HFFc6 (cell line): ENCODE measurements at regions not wholly inside any gene's neighbourhood (a gene's known extent, or its start where the extent isn't known, plus 50 kb on each side); places are given as distances from the start of the nearest gene placed in this dataset.

Experiments
- DNase-seq: peaks from one replicate; pipeline ENCODE4 v3.0.0-alpha.2; 2018
- H3K27ac Mint-ChIP-seq: 2 replicates; pipeline ENCODE4 v1.8.0; 2020; ENCODE audit warnings: mild to moderate bottlenecking, mixed read lengths
- H3K27me3 Mint-ChIP-seq: 2 replicates; pipeline ENCODE4 v1.8.0; 2021; ENCODE audit warnings: mild to moderate bottlenecking, moderate library complexity, mixed read lengths; ENCODE audit not compliant: insufficient read depth
- H3K36me3 Mint-ChIP-seq: 2 replicates; pipeline ENCODE4 v1.8.0; 2021; ENCODE audit warnings: low read depth, mixed read lengths
- H3K4me1 Mint-ChIP-seq: 2 replicates; pipeline ENCODE4 v1.8.0; 2020; ENCODE audit warnings: low read depth, mixed read lengths
- H3K4me3 Mint-ChIP-seq: 2 replicates; pipeline ENCODE4 v1.8.0; 2020; ENCODE audit warnings: mild to moderate bottlenecking, moderate library complexity, mixed read lengths
- H3K9me3 Mint-ChIP-seq: 2 replicates; pipeline ENCODE4 v1.8.0; 2020; ENCODE audit warnings: mild to moderate bottlenecking, mixed read lengths
- TF ChIP-seq, protein P1 (sequence below): fragments of 200-600 bp; sonication (generic); IDR thresholded peaks from 2 replicates; pipeline ENCODE4 v1.5.0; 2021; ENCODE audit warnings: antibody characterized with exemption, mild to moderate bottlenecking

DNA sequence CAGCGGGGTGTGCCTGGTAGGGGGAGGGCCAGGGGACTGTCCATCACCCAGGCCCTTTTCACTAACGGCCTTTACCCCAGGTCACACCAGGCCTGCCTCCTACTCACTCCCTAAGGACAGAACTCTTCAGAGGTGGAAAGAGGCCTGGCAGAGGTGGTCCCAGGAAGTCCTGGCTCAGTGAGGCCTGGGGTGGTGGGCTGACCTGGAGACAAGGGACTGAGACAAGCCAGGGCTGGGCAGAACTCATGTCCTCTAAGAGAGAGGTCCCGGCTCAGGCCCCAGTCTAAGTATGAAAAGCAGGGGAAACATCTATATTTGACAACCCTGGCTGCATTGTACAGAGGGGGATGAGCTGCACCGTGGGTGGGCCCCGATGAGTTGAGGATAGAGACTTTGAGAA is 65.9 kb upstream of the TEX51 start:
- H3K27ac Mint-ChIP-seq = no peak overlapping the region
- TF ChIP-seq, protein P1, sequence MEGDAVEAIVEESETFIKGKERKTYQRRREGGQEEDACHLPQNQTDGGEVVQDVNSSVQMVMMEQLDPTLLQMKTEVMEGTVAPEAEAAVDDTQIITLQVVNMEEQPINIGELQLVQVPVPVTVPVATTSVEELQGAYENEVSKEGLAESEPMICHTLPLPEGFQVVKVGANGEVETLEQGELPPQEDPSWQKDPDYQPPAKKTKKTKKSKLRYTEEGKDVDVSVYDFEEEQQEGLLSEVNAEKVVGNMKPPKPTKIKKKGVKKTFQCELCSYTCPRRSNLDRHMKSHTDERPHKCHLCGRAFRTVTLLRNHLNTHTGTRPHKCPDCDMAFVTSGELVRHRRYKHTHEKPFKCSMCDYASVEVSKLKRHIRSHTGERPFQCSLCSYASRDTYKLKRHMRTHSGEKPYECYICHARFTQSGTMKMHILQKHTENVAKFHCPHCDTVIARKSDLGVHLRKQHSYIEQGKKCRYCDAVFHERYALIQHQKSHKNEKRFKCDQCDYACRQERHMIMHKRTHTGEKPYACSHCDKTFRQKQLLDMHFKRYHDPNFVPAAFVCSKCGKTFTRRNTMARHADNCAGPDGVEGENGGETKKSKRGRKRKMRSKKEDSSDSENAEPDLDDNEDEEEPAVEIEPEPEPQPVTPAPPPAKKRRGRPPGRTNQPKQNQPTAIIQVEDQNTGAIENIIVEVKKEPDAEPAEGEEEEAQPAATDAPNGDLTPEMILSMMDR = no peak
- no peak overlapping the region for H3K4me3 Mint-ChIP-seq
- no peaks in the 10 kb centered on the region for H3K36me3 Mint-ChIP-seq
- no peaks in the 10 kb centered on the region for H3K4me1 Mint-ChIP-seq
- H3K9me3 Mint-ChIP-seq = no peaks in the 10 kb centered on the region
- peaks cover 6% of the 10 kb centered on the region; the same call in 1 of the 2 replicates for H3K27me3 Mint-ChIP-seq
- DNase-seq = no peak

DNA sequence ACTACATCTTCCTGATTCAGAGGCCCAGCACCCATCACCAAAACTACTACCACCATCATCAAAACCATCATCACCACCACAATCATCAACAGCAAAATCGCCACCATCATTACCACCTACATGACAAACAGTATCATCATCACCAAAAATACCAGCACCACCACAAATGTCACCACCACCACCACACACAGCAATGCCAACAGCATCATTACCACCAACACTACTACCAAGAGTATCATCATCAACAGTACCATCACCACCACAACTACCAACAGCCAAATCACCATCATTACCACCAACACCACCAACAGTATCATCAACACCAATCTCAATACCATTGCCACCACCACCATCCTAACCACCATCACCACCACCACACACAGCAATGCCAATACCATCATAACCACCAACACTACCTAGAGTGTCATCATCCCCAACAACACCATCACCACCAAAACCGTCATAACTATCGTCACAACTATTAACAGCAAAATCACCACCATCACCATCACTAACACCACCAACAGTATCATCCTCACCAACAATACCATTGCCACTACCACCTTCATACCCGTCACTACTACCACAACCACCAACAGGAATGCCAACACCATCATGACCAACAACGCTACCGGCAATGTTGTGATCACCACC is 64.6 kb upstream of the TEX51 start:
- no peak for DNase-seq
- no peak overlapping the region for H3K4me3 Mint-ChIP-seq
- H3K9me3 Mint-ChIP-seq = no peaks in the 10 kb centered on the region
- H3K27me3 Mint-ChIP-seq = peaks cover 6% of the 10 kb centered on the region; the same call in 1 of the 2 replicates
- no peaks in the 10 kb centered on the region for H3K4me1 Mint-ChIP-seq
- H3K27ac Mint-ChIP-seq = no peak overlapping the region
- TF ChIP-seq, protein P1 = no peak
- H3K36me3 Mint-ChIP-seq = no peaks in the 10 kb centered on the region

DNA sequence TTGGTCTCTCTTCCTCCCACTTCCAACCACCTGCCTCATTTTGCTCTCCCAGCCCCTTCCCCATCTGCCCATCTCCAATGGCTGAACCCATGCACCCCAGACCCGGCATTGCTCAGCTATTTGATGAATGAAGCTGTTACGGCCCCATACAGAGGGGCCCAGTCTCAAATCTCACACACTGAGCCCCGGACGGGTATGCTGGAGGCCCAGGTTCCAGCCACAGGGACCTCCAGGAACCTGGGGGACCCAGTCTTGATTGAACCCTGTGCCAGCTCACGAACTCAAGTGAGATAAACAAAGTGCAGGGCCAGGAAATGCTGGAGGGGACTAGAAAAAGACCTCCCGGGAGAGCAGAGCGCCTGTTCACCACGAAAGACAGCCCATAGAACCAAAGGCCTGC is 63.4 kb upstream of the TEX51 start:
- Mint-ChIP-seq H3K9me3 (no peaks in the 10 kb centered on the region), H3K27ac (no peak overlapping the region)
- TF ChIP-seq, protein P1 = no peak

DNA sequence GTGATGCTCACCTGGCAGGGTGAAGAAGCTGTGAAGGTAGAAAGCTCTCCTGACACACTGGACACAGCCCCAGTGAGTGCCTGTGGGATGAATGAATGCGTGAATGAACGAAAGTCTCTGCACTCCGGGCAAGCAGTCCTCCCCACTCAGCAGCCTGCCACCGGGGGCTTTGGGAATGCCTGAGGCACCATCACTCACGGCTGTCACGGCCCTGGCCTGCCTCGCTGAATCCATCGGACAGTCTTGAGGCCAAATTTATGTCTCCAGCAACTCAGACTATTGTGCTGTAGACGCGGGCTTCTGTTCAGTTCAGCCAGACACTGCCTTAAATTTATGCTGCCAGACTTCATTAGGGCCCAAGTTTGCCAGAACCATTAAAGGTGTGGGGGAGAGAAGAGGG is 62.9 kb upstream of the TEX51 start:
- H3K27me3 Mint-ChIP-seq = peaks cover 4% of the 10 kb centered on the region; the same call in 1 of the 2 replicates
- H3K4me3 Mint-ChIP-seq = no peak overlapping the region
- H3K27ac Mint-ChIP-seq = no peak overlapping the region
- DNase-seq = no peak
- no peaks in the 10 kb centered on the region for H3K9me3 Mint-ChIP-seq
- TF ChIP-seq, protein P1 = no peak
- H3K4me1 Mint-ChIP-seq = no peaks in the 10 kb centered on the region
- no peaks in the 10 kb centered on the region for H3K36me3 Mint-ChIP-seq

More for the DNA sequence above, 63.4 kb upstream of the TEX51 start:
- Mint-ChIP-seq H3K27me3 (peaks cover 4% of the 10 kb centered on the region; the same call in 1 of the 2 replicates), H3K36me3 (no peaks in the 10 kb centered on the region), H3K4me1 (no peaks in the 10 kb centered on the region), H3K4me3 (no peak overlapping the region)
- DNase-seq = no peak

DNA sequence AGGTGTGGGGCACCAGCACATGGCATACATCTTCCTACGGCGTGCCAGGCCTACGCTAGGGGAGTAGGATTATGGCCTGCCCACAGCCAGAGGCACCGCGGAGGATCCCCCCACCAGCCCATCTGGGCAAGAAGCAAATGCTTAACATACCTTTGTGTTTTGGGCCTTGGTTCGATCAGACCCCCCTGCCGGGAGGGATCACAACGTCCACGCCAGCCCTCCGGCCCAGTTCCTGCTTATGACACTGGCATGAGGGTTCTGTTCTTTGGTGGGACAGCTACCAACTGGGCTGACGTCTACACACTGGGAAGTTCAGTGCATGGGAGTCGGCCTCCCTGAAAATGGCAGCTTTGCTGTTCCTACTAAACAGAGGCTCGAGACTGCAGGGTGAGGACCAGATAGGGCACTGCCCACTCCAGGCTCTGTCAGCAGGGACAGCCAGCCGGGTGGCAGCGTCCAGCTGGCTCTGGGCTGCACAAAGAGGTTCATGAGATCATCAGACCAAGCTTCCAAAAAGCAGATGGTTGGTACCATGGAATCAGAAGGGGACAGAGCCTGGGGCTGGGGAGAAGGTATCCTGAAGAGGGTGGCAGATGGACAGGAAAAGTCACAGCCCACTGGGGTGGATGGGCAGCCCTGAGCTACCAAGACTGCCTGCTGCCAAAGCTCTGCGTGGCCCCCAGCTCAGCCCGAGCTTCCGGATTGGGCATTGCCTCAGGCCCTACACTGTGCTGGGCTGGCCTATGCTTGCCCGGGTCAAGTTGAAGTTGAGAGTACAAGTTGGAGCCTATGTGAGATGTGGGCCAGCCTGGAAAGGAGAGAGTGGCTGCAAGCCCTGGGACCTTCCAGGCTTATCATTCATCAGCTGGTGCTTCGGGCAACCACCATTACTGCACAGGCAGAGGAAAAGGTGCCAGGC is 61.7 kb upstream of the TEX51 start:
- no peaks in the 10 kb centered on the region for H3K4me1 Mint-ChIP-seq
- H3K36me3 Mint-ChIP-seq = no peaks in the 10 kb centered on the region
- no peak overlapping the region for H3K4me3 Mint-ChIP-seq
- H3K27me3 Mint-ChIP-seq = peaks cover 4% of the 10 kb centered on the region; the same call in 1 of the 2 replicates
- DNase-seq = no peak
- H3K27ac Mint-ChIP-seq = no peak overlapping the region
- TF ChIP-seq, protein P1 = no peak
- no peaks in the 10 kb centered on the region for H3K9me3 Mint-ChIP-seq
